Gastroesophageal sphincter (tissue), 3 donors: ENCODE measurements at regions not wholly inside any gene's neighbourhood (a gene's known extent, or its start where the extent isn't known, plus 50 kb on each side); places are given as distances from the start of the nearest gene placed in this dataset.

Experiments
- POLR2A ChIP-seq, 2 donors: fragments of 450-650 bp; IDR thresholded peaks; one replicate each; pipeline ENCODE4 v1.6.1; 2017; ENCODE audit warnings: antibody characterized with exemption in 2 of 2, mild to moderate bottlenecking in 2 of 2, moderate library complexity in 1 of 2
- TF ChIP-seq, protein P1 (sequence below), 4 experiments: fragments of 200-600 bp in 2 of 4; fragments of 450-650 bp in 2 of 4; sonication (generic) in 1 of 4; IDR thresholded peaks; one replicate each; pipeline ENCODE4 v1.5.1; 2017 to 2019; ENCODE audit warnings: antibody characterized with exemption in 4 of 4, mild to moderate bottlenecking in 2 of 4, moderate library complexity in 2 of 4

DNA sequence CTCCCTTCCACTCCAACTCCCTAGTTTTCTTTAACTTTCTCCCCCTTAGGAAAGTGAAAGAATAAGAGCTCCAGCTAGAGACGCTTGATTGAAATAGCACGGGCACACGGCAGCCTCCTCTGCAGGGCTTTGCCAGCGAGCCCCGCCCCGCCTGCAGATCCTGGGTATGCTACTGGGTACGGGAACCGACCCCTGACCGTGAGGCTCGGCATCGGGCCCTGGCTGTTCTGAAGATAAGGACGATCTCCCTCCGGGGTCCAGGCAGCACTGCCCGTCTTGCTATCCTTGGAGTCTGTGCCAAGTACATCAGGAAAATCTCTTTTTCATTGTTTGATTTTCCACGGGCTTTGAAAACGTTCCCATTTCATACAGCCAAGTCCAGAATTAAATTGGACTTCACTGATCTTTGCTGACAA lies 284.5 kb downstream of the MTX2 start:
- TF ChIP-seq POLR2A (IDR thresholded peaks at IDR 0.05) = no peak
- TF ChIP-seq, protein P1, sequence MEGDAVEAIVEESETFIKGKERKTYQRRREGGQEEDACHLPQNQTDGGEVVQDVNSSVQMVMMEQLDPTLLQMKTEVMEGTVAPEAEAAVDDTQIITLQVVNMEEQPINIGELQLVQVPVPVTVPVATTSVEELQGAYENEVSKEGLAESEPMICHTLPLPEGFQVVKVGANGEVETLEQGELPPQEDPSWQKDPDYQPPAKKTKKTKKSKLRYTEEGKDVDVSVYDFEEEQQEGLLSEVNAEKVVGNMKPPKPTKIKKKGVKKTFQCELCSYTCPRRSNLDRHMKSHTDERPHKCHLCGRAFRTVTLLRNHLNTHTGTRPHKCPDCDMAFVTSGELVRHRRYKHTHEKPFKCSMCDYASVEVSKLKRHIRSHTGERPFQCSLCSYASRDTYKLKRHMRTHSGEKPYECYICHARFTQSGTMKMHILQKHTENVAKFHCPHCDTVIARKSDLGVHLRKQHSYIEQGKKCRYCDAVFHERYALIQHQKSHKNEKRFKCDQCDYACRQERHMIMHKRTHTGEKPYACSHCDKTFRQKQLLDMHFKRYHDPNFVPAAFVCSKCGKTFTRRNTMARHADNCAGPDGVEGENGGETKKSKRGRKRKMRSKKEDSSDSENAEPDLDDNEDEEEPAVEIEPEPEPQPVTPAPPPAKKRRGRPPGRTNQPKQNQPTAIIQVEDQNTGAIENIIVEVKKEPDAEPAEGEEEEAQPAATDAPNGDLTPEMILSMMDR (IDR thresholded peaks at IDR 0.05) = peak in 1 of 4 experiments; percentile 17
